Keratinocyte (primary cell): ENCODE measurements at regions not wholly inside any gene's neighbourhood (a gene's known extent, or its start where the extent isn't known, plus 50 kb on each side); places are given as distances from the start of the nearest gene placed in this dataset.

Experiments
- DNase-seq: peaks from one replicate; pipeline ENCODE4 v3.0.0-alpha.2; 2011; ENCODE audit warnings: low read depth, missing footprints, low spot score
- FAIRE-seq: peaks from 2 replicates; lab custom pipeline; 2011; peaks lifted over from hg19 to GRCh38; lab: Jason Lieb, UNC
- H2AFZ ChIP-seq: 2 replicates; pipeline ENCODE4 v1.6.0; 2012; ENCODE audit warnings: low read length, control low read depth, inconsistent platforms; ENCODE audit not compliant: control insufficient read depth
- H3K27ac ChIP-seq: 2 replicates; pipeline ENCODE4 v1.5.1; 2011; ENCODE audit warnings: low read length; ENCODE audit not compliant: control insufficient read depth, insufficient read depth
- H3K27me3 ChIP-seq: 3 replicates; pipeline ENCODE4 v1.6.0; 2011; ENCODE audit warnings: low read length; ENCODE audit not compliant: control insufficient read depth, insufficient read depth; ENCODE audit errors: extremely low read depth
- H3K36me3 ChIP-seq, 2 experiments: 2 replicates in 1 of 2; 3 replicates in 1 of 2; pipeline ENCODE4 v1.5.1; 2011; ENCODE audit warnings: low read length in 2 of 2, mild to moderate bottlenecking in 1 of 2; ENCODE audit not compliant: control insufficient read depth in 2 of 2, insufficient read depth in 2 of 2; ENCODE audit errors: extremely low read depth in 1 of 2
- H3K4me1 ChIP-seq: 3 replicates; pipeline ENCODE4 v1.5.1; 2011; ENCODE audit warnings: low read length; ENCODE audit not compliant: control insufficient read depth, insufficient read depth; ENCODE audit errors: extremely low read depth
- H3K4me2 ChIP-seq: 3 replicates; pipeline ENCODE4 v1.6.0; 2011; ENCODE audit warnings: low read depth, low read length; ENCODE audit not compliant: control insufficient read depth, insufficient read depth; ENCODE audit errors: extremely low read depth
- H3K4me3 ChIP-seq, 3 experiments: fragments of 200-600 bp in 1 of 3; sonication (generic) in 1 of 3; 2 replicates in 2 of 3; 3 replicates in 1 of 3; pipeline ENCODE4 v1.5.1; 2011 to 2016; ENCODE audit warnings: low read length in 3 of 3, mild to moderate bottlenecking in 3 of 3, control low read depth in 2 of 3, inconsistent platforms in 1 of 3, low read depth in 1 of 3, mixed read lengths in 1 of 3, mixed run types in 1 of 3, moderate library complexity in 1 of 3; ENCODE audit not compliant: control insufficient read depth in 2 of 3, insufficient read depth in 2 of 3; ENCODE audit errors: extremely low read depth in 1 of 3
- H3K79me2 ChIP-seq: 2 replicates; pipeline ENCODE4 v1.6.0; 2012; ENCODE audit warnings: low read length; ENCODE audit not compliant: control insufficient read depth, insufficient read depth
- H3K9ac ChIP-seq: 3 replicates; pipeline ENCODE4 v1.6.0; 2011; ENCODE audit warnings: low read length; ENCODE audit not compliant: control insufficient read depth, insufficient read depth; ENCODE audit errors: extremely low read depth
- H3K9me1 ChIP-seq: 3 replicates; pipeline ENCODE4 v1.6.0; 2011; ENCODE audit warnings: low read length; ENCODE audit not compliant: control insufficient read depth, insufficient read depth; ENCODE audit errors: extremely low read depth
- H3K9me3 ChIP-seq: 2 replicates; pipeline ENCODE4 v1.5.1; 2012; ENCODE audit warnings: low read depth, low read length; ENCODE audit not compliant: control insufficient read depth
- H4K20me1 ChIP-seq: 3 replicates; pipeline ENCODE4 v1.6.0; 2011; ENCODE audit warnings: low read length; ENCODE audit not compliant: control insufficient read depth, insufficient read depth; ENCODE audit errors: extremely low read depth
- EZH2 ChIP-seq: IDR thresholded peaks from one replicate; pipeline ENCODE4 v1.6.1; 2012; ENCODE audit warnings: inconsistent platforms, mild to moderate bottlenecking, low read length, moderate library complexity
- dilution Hi-C: fragments of 300-500 bp; cut with MboI; formaldehyde crosslinking; loops from one replicate; pipeline ENCODE4 v1.7.0; 2020; ENCODE audit warnings: low sequenced_read_pairs; ENCODE audit not compliant: extremely low pct_ligation_motif_present
- TF ChIP-seq, protein P1 (sequence below), 3 experiments: IDR thresholded peaks in 1 of 3; conservative IDR thresholded peaks in 1 of 3; optimal IDR thresholded peaks in 1 of 3; 2 replicates in 2 of 3; 3 replicates in 1 of 3; pipeline versions ENCODE3 to v1.5.1; 2011; ENCODE audit warnings: low read length in 3 of 3, mild to moderate bottlenecking in 3 of 3, moderate library complexity in 2 of 3, control low read depth in 1 of 3, inconsistent platforms in 1 of 3; ENCODE audit not compliant: insufficient read depth in 2 of 3; ENCODE audit errors: extremely low read depth in 1 of 3

DNA sequence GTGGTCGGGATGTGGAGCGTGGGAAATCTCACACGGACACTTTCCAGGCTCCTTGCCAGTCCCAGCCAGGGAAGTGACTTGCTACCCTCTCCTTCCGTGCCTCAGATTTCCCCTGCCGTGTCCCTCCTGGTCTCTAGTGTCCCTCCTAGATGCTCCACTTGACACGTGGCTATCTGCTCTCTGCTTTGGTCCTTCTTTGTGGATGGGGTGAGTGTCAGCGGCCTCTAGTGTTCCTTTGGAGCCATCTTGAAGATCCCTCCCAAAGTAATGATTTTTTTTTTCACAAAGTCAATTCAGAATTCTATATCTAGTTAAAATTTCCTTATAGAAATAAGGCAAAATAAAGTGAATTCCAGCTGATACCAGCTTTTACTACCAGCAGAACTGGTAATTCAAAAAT lies 117.7 kb downstream of the MRPL36 start:
- no peak overlapping the region for H2AFZ ChIP-seq
- FAIRE-seq, result no peak
- H3K4me1 ChIP-seq, result no peaks in the 10 kb centered on the region

DNA sequence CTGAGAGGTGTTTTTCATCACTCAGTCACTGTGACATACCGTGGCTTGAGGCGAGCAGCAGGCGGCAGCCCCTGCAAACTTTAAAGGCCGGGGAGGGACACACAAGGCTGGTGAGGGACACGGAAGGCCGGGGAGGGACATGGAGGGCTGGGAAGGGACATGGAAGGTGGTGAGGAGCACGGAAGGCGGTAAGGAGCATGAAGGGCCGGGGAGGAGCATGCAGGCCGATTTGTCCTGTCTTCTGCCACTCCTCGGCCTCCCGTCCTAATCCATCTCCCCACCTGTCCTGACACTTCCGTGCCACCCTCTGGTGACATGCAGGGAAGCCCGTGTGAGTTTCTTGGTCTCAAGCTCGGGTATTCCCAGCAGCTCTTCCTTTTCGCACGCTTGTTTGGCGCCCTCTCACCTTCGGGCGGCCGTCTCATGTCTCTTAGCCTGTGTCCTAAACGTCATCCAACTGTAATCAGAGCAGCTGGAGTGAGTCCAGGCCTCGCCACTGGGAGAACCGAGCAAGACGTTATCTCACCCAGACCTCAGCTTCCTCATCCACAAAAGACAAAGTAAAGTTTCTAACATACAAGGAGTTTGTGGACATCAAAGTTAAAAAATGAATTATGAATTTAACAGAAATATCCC lies 126.5 kb downstream of the MRPL36 start:
- Histone ChIP-seq H3K4me3 (no peak overlapping the region), H4K20me1 (no peaks in the 10 kb centered on the region), H3K9ac (no peak overlapping the region), H3K9me3 (no peaks in the 10 kb centered on the region), H3K4me1 (no peaks in the 10 kb centered on the region), H2AFZ (no peak overlapping the region), H3K27ac (no peak overlapping the region), H3K9me1 (no peaks in the 10 kb centered on the region), H3K36me3 (no peaks in the 10 kb centered on the region), H3K79me2 (no peaks in the 10 kb centered on the region), H3K4me2 (no peak overlapping the region), H3K27me3 (peaks cover 21% of the 10 kb centered on the region)
- FAIRE-seq (no peak), DNase-seq (no peak)
- no peak for TF ChIP-seq EZH2
- TF ChIP-seq, protein P1, sequence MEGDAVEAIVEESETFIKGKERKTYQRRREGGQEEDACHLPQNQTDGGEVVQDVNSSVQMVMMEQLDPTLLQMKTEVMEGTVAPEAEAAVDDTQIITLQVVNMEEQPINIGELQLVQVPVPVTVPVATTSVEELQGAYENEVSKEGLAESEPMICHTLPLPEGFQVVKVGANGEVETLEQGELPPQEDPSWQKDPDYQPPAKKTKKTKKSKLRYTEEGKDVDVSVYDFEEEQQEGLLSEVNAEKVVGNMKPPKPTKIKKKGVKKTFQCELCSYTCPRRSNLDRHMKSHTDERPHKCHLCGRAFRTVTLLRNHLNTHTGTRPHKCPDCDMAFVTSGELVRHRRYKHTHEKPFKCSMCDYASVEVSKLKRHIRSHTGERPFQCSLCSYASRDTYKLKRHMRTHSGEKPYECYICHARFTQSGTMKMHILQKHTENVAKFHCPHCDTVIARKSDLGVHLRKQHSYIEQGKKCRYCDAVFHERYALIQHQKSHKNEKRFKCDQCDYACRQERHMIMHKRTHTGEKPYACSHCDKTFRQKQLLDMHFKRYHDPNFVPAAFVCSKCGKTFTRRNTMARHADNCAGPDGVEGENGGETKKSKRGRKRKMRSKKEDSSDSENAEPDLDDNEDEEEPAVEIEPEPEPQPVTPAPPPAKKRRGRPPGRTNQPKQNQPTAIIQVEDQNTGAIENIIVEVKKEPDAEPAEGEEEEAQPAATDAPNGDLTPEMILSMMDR (optimal IDR thresholded peaks at IDR 0.05 in 1 of 3, IDR thresholded peaks at IDR 0.05 in 1 of 3, conservative IDR thresholded peaks at IDR 0.05 in 1 of 3; ENCODE audit: extremely low read depth in 1 of 3, insufficient read depth in 2 of 3, low read length in 3 of 3), result no peak
- dilution Hi-C loops, result no loop called here

More for the DNA sequence above, 117.7 kb downstream of the MRPL36 start:
- Histone ChIP-seq H3K9me3 (no peaks in the 10 kb centered on the region), H3K36me3 (no peaks in the 10 kb centered on the region), H3K9ac (no peak overlapping the region), H3K27ac (no peak overlapping the region), H3K4me3 (no peak overlapping the region), H3K79me2 (no peaks in the 10 kb centered on the region), H3K4me2 (no peak overlapping the region), H3K9me1 (no peaks in the 10 kb centered on the region), H3K27me3 (no peaks in the 10 kb centered on the region), H4K20me1 (no peaks in the 10 kb centered on the region)
- dilution Hi-C loops, result no loop called here
- DNase-seq, result no peak
- TF ChIP-seq, protein P1 (optimal IDR thresholded peaks at IDR 0.05 in 1 of 3, IDR thresholded peaks at IDR 0.05 in 1 of 3, conservative IDR thresholded peaks at IDR 0.05 in 1 of 3; ENCODE audit: extremely low read depth in 1 of 3, insufficient read depth in 2 of 3, low read length in 3 of 3), result no peak
- TF ChIP-seq EZH2, result no peak
